Neural progenitor cell (in vitro differentiated cells): ENCODE measurements at regions not wholly inside any gene's neighbourhood (a gene's known extent, or its start where the extent isn't known, plus 50 kb on each side); places are given as distances from the start of the nearest gene placed in this dataset.

Experiments used
- DNase-seq: peaks from one replicate; pipeline ENCODE4 v3.0.0-alpha.2; 2016; ENCODE audit warnings: low spot score
- H2AFZ ChIP-seq: fragments of 200-600 bp; sonication (generic); replicated peaks from 2 replicates; pipeline ENCODE4 v1.6.1; 2016; ENCODE audit warnings: antibody characterized with exemption
- H3F3A ChIP-seq: fragments of 200-600 bp; sonication (generic); 2 replicates; pipeline ENCODE4 v1.6.1; 2016; ENCODE audit warnings: antibody characterized with exemption, low read depth
- H3K27ac ChIP-seq: fragments of 200-600 bp; sonication (generic); 2 replicates; pipeline ENCODE4 v1.5.1; 2016; ENCODE audit warnings: mild to moderate bottlenecking
- H3K27me3 ChIP-seq: fragments of 200-600 bp; sonication (generic); 2 replicates; pipeline ENCODE4 v1.6.1; 2016; ENCODE audit warnings: mild to moderate bottlenecking, moderate library complexity
- H3K36me3 ChIP-seq: fragments of 200-600 bp; sonication (generic); 2 replicates; pipeline ENCODE4 v1.5.1; 2016
- H3K4me1 ChIP-seq: fragments of 200-600 bp; sonication (generic); 2 replicates; pipeline ENCODE4 v1.6.1; 2016; ENCODE audit warnings: mixed run types
- H3K4me2 ChIP-seq: fragments of 200-600 bp; sonication (generic); 2 replicates; pipeline ENCODE4 v1.6.1; 2016
- H3K4me3 ChIP-seq: fragments of 200-600 bp; sonication (generic); 2 replicates; pipeline ENCODE4 v1.5.1; 2016
- H3K79me2 ChIP-seq: fragments of 200-600 bp; sonication (generic); 2 replicates; pipeline ENCODE4 v1.6.1; 2016; ENCODE audit warnings: low read depth
- H3K9ac ChIP-seq: fragments of 200-600 bp; sonication (generic); 2 replicates; pipeline ENCODE4 v1.6.1; 2016
- H3K9me3 ChIP-seq: fragments of 200-600 bp; sonication (generic); 2 replicates; pipeline ENCODE4 v1.5.1; 2016; ENCODE audit warnings: low read depth
- H4K20me1 ChIP-seq: fragments of 200-600 bp; sonication (generic); 2 replicates; pipeline ENCODE4 v1.6.1; 2016; ENCODE audit warnings: low read depth
- H3K27ac Mint-ChIP-seq: 3 replicates; pipeline ENCODE4 v1.8.0; 2021; ENCODE audit warnings: mixed read lengths
- H3K27me3 Mint-ChIP-seq: 2 replicates; pipeline ENCODE4 v1.8.0; 2022; ENCODE audit warnings: low read depth, mild to moderate bottlenecking, inconsistent platforms, moderate library complexity, mixed read lengths; ENCODE audit not compliant: insufficient read depth
- H3K36me3 Mint-ChIP-seq: 3 replicates; pipeline ENCODE4 v1.8.0; 2021; ENCODE audit warnings: mixed read lengths
- H3K4me1 Mint-ChIP-seq: 3 replicates; pipeline ENCODE4 v1.8.0; 2021; ENCODE audit warnings: mixed read lengths
- H3K4me3 Mint-ChIP-seq: 3 replicates; pipeline ENCODE4 v1.8.0; 2021; ENCODE audit warnings: mild to moderate bottlenecking, moderate library complexity, mixed read lengths
- H3K9me3 Mint-ChIP-seq: 3 replicates; pipeline ENCODE4 v1.8.0; 2020; ENCODE audit warnings: mixed read lengths
- EZH2 ChIP-seq: fragments of 200-600 bp; sonication (generic); IDR thresholded peaks from 2 replicates; pipeline ENCODE4 v1.6.1; 2017; ENCODE audit warnings: antibody characterized with exemption, mild to moderate bottlenecking, moderate library complexity
- EZH2phosphoT487 ChIP-seq: fragments of 200-600 bp; sonication (generic); IDR thresholded peaks from 2 replicates; pipeline ENCODE4 v1.6.1; 2017; ENCODE audit warnings: antibody characterized with exemption
- TF ChIP-seq, protein P1 (sequence below): fragments of 200-600 bp; sonication (generic); IDR thresholded peaks from 2 replicates; pipeline ENCODE4 v1.5.1; 2017; ENCODE audit warnings: antibody characterized with exemption, mild to moderate bottlenecking

DNA sequence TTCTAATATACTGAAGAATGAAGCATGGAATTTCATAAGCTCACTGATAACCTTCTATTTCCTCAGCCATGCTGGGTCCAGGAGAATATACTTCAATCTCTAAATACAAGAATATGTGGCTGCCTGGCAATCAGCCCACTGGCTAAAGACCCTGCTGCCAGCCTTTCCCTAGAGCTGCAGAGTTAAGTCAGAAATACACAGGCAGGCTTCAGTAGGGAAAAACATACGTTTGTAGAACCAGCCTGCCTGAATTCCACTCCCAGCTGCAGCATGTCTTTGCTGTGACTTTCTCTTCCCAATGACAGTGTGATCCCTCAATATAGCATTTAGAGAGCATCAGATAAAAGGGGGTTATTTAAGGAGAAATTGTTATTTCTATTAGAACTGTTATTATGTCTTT, 289.1 kb downstream of the PCDH19 start:
- no peaks in the 10 kb centered on the region for H3F3A ChIP-seq
- H3K9me3 ChIP-seq, result peaks cover 16% of the 10 kb centered on the region
- H3K4me1 Mint-ChIP-seq, result peaks cover 19% of the 10 kb centered on the region
- no peak for DNase-seq
- no peaks in the 10 kb centered on the region for H3K27me3 ChIP-seq
- H2AFZ ChIP-seq, result no peak overlapping the region
- no peak overlapping the region for H3K27ac ChIP-seq
- H3K27me3 Mint-ChIP-seq, result no peaks in the 10 kb centered on the region
- H3K79me2 ChIP-seq, result no peaks in the 10 kb centered on the region
- H3K9ac ChIP-seq, result no peak overlapping the region
- no peak overlapping the region for H3K27ac Mint-ChIP-seq
- no peaks in the 10 kb centered on the region for H3K4me1 ChIP-seq
- no peak overlapping the region for H3K4me2 ChIP-seq
- peaks cover 3% of the 10 kb centered on the region for H3K9me3 Mint-ChIP-seq
- no peaks in the 10 kb centered on the region for H4K20me1 ChIP-seq
- no peaks in the 10 kb centered on the region for H3K36me3 ChIP-seq
- no peak overlapping the region for H3K4me3 ChIP-seq
- TF ChIP-seq EZH2 (no peak), EZH2phosphoT487 (no peak)
- TF ChIP-seq, protein P1, sequence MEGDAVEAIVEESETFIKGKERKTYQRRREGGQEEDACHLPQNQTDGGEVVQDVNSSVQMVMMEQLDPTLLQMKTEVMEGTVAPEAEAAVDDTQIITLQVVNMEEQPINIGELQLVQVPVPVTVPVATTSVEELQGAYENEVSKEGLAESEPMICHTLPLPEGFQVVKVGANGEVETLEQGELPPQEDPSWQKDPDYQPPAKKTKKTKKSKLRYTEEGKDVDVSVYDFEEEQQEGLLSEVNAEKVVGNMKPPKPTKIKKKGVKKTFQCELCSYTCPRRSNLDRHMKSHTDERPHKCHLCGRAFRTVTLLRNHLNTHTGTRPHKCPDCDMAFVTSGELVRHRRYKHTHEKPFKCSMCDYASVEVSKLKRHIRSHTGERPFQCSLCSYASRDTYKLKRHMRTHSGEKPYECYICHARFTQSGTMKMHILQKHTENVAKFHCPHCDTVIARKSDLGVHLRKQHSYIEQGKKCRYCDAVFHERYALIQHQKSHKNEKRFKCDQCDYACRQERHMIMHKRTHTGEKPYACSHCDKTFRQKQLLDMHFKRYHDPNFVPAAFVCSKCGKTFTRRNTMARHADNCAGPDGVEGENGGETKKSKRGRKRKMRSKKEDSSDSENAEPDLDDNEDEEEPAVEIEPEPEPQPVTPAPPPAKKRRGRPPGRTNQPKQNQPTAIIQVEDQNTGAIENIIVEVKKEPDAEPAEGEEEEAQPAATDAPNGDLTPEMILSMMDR, result no peak
- no peak overlapping the region for H3K4me3 Mint-ChIP-seq
- H3K36me3 Mint-ChIP-seq, result no peaks in the 10 kb centered on the region

DNA sequence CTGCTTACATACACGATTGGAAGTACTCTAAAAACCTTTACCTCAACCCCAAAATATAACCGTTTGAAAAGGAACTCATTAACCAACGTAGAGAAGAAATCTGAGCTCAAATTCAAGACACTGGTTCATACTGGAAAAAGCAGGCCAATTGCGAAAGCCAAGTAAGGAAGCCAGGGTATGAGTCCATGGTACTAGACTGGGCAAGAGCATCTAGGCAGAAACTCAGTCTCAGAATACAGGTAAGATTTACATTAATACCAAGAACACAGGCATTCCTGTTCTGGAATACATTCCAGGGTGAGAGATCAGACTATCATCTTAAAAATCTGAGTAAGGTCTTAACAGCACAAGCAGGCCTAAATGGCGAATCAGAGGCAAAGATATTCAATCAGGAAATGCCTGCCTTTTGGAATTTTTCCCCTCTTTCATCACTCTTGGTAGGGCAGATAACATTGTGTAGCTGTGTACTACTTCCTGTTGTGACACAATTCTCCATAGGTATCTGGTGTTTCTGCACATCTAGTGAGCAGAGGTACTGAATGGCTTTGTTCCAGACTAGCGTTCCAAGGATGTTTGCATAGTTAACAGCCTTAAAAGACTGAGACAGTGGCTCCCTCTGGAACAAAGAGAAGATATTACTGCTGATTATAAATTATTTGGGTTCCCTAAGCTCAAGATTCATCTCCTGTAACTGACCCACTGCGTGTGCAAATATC, 311.3 kb downstream of the PCDH19 start:
- H3F3A ChIP-seq, result no peaks in the 10 kb centered on the region
- peaks cover 6% of the 10 kb centered on the region for H3K4me1 Mint-ChIP-seq
- H3K4me1 ChIP-seq, result no peaks in the 10 kb centered on the region
- H3K27ac Mint-ChIP-seq, result no peak overlapping the region
- H3K4me2 ChIP-seq, result no peak overlapping the region
- DNase-seq, result no peak
- H3K79me2 ChIP-seq, result no peaks in the 10 kb centered on the region
- H4K20me1 ChIP-seq, result no peaks in the 10 kb centered on the region
- H3K4me3 Mint-ChIP-seq, result no peak overlapping the region
- H3K27me3 ChIP-seq, result no peaks in the 10 kb centered on the region
- no peaks in the 10 kb centered on the region for H3K36me3 Mint-ChIP-seq
- H3K4me3 ChIP-seq, result no peak overlapping the region
- H3K9me3 ChIP-seq, result peaks cover 13% of the 10 kb centered on the region
- H3K9me3 Mint-ChIP-seq, result peaks cover 12% of the 10 kb centered on the region
- H3K9ac ChIP-seq, result no peak overlapping the region
- no peak overlapping the region for H3K27ac ChIP-seq
- H3K27me3 Mint-ChIP-seq, result no peaks in the 10 kb centered on the region
- H3K36me3 ChIP-seq, result no peaks in the 10 kb centered on the region
- H2AFZ ChIP-seq, result no peak overlapping the region
- TF ChIP-seq EZH2phosphoT487 (no peak), EZH2 (no peak)
- TF ChIP-seq, protein P1, result no peak

DNA sequence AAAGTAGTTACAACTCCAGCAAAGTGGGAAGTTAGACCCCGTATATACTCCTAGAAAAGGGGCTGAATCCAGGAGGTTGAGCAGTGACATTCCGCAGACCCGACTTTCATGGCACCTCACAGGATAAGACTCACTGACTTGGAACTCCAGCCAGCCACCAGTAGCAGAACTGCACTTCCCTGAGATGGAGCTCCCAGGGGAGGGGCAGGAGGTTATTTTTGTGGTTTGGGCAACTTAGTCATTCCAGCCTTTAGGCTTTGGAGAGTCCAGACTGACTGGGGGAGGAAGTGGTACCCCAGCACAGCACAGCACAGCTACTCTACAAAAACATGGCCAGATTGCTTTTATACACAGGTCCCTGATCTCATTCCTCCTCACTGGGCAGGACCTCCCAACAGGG, 319.1 kb downstream of the PCDH19 start:
- Histone ChIP-seq H3K4me3 (no peak overlapping the region), H3K4me1 (no peaks in the 10 kb centered on the region), H3K9me3 (peaks cover 20% of the 10 kb centered on the region), H3K36me3 (no peaks in the 10 kb centered on the region), H2AFZ (no peak overlapping the region), H3K27ac (no peak overlapping the region), H3K4me2 (no peak overlapping the region), H3F3A (no peaks in the 10 kb centered on the region), H4K20me1 (no peaks in the 10 kb centered on the region), H3K27me3 (no peaks in the 10 kb centered on the region), H3K79me2 (no peaks in the 10 kb centered on the region), H3K9ac (no peak overlapping the region)
- TF ChIP-seq EZH2, result no peak
- TF ChIP-seq, protein P1, result no peak
- no peak for TF ChIP-seq EZH2phosphoT487
- Mint-ChIP-seq H3K27me3 (no peaks in the 10 kb centered on the region), H3K4me1 (no peaks in the 10 kb centered on the region), H3K36me3 (no peaks in the 10 kb centered on the region), H3K9me3 (peaks cover 28% of the 10 kb centered on the region), H3K4me3 (no peak overlapping the region), H3K27ac (no peak overlapping the region)
- no peak for DNase-seq
